ENCODE measurements at regions not wholly inside any gene's neighbourhood (a gene's known extent, or its start where the extent isn't known, plus 50 kb on each side); places are given as distances from the start of the nearest gene placed in this dataset.

DNA sequence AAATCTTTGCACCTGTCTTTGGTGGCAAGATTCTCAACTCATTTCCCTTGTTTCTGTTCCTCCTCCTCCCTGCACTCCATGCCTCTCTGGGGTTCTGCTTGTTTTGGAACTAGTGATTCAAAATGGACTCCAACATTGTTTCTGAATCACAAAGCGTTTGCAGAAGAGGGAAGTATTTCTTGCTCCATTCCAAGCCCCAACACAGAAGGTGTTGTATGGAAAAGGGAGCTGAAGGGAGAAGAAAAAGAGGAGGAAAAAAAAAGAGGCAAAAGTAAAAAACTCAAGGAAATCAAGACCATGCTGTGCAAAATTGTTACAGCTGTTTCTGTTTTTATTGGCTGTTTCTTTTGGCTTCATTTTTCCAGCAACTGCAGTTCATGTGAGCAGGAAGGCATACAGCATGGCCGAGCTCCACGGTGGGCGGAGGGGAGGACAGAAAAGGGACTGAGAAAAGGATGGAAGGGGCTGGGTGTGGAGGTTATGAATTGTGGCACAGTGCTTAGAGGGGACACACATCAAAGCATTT is 66.9 kb upstream of the PRL start:
- Histone ChIP-seq H3K4me3 (ENCODE audit: low read depth, low read length, poor library complexity, severe bottlenecking) (no peak overlapping the region), H3K36me3 (ENCODE audit: insufficient read depth, low read length, poor library complexity, severe bottlenecking) (no peaks in the 10 kb centered on the region), H3K27ac (ENCODE audit: low read depth, low read length, poor library complexity, severe bottlenecking) (no peak overlapping the region), H3K27me3 (replicated peaks; ENCODE audit: insufficient read depth, low read depth, low read length, poor library complexity) (no peaks in the 10 kb centered on the region), H3K4me1 (ENCODE audit: insufficient read depth, low read length, poor library complexity, severe bottlenecking) (no peaks in the 10 kb centered on the region), H3K9me3 (ENCODE audit: low read depth, low read length, poor library complexity, severe bottlenecking) (no peaks in the 10 kb centered on the region)
- intact Hi-C loops (cut with micrococcal nuclease; ENCODE audit: unreplicated experiment): no loop called here
- ChIA-PET POLR2A (ENCODE audit: low non-redundant PET) (no interaction called here), CTCF (no interaction called here)
- BruUV-seq (replicated peaks): no TSS peak
- TF ChIP-seq, protein P1, sequence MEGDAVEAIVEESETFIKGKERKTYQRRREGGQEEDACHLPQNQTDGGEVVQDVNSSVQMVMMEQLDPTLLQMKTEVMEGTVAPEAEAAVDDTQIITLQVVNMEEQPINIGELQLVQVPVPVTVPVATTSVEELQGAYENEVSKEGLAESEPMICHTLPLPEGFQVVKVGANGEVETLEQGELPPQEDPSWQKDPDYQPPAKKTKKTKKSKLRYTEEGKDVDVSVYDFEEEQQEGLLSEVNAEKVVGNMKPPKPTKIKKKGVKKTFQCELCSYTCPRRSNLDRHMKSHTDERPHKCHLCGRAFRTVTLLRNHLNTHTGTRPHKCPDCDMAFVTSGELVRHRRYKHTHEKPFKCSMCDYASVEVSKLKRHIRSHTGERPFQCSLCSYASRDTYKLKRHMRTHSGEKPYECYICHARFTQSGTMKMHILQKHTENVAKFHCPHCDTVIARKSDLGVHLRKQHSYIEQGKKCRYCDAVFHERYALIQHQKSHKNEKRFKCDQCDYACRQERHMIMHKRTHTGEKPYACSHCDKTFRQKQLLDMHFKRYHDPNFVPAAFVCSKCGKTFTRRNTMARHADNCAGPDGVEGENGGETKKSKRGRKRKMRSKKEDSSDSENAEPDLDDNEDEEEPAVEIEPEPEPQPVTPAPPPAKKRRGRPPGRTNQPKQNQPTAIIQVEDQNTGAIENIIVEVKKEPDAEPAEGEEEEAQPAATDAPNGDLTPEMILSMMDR (conservative IDR thresholded peaks at IDR 0.05; ENCODE audit: low read depth, low read length): no peak
- TF ChIP-seq EZH2 (IDR thresholded peaks at IDR 0.05; ENCODE audit: borderline replicate concordance, low read depth, low read length, poor library complexity, severe bottlenecking): no peak
- no peak for DNase-seq (ENCODE audit: low spot score)

DNA sequence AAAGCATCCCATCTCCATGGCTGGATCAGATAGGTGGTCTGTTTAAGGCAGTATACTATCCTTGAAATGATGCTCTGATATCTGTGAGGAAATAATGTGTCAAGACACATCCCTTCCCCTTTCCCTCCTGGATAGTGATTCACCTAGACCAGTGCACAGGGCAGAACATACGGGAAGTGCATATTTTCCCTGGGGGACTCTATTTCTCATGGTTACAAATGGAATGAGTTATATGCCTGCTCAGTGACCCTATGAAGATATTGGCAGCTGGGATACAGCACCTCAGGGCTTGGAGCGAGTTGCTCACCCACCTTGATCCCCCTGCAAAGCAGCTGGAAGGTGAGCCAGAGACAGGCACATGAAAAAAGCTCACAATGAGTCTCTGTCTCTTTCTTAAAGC is 67.5 kb upstream of the PRL start:
- no peaks in the 10 kb centered on the region for H3K36me3 ChIP-seq (ENCODE audit: insufficient read depth, low read length, poor library complexity, severe bottlenecking)
- no peaks in the 10 kb centered on the region for H3K4me1 ChIP-seq (ENCODE audit: insufficient read depth, low read length, poor library complexity, severe bottlenecking)
- intact Hi-C loops (cut with micrococcal nuclease; ENCODE audit: unreplicated experiment): no loop called here
- CTCF ChIA-PET: no interaction called here
- no peak for TF ChIP-seq EZH2 (IDR thresholded peaks at IDR 0.05; ENCODE audit: borderline replicate concordance, low read depth, low read length, poor library complexity, severe bottlenecking)
- TF ChIP-seq, protein P1 (conservative IDR thresholded peaks at IDR 0.05; ENCODE audit: low read depth, low read length): no peak
- POLR2A ChIA-PET (ENCODE audit: low non-redundant PET): no interaction called here
- H3K4me3 ChIP-seq (ENCODE audit: low read depth, low read length, poor library complexity, severe bottlenecking): no peak overlapping the region
- H3K27ac ChIP-seq (ENCODE audit: low read depth, low read length, poor library complexity, severe bottlenecking): no peak overlapping the region
- no peaks in the 10 kb centered on the region for H3K27me3 ChIP-seq (replicated peaks; ENCODE audit: insufficient read depth, low read depth, low read length, poor library complexity)
- no peaks in the 10 kb centered on the region for H3K9me3 ChIP-seq (ENCODE audit: low read depth, low read length, poor library complexity, severe bottlenecking)
- no TSS peak for BruUV-seq (replicated peaks)
- DNase-seq (ENCODE audit: low spot score): no peak

DNA sequence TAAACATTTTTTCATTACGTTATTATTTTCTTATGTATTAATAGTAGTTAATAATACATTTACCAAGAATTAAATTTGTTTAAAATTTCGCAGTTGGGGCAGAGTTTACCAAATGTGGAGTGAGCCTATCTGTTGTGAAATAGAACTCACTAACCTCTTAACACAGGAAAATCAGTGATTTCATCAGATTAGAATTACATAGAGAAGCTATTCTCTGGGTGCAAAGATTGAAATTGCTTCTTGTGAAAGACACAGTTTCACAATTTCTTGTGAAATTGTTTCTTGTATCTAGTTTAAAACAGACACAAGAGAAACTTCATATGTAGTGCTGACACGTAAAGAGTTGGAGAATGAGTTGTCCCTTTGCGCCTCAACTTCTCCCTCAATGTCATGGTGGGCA is 69.4 kb upstream of the PRL start:
- intact Hi-C loops (cut with micrococcal nuclease; ENCODE audit: unreplicated experiment): no loop called here
- TF ChIP-seq, protein P1 (conservative IDR thresholded peaks at IDR 0.05; ENCODE audit: low read depth, low read length): no peak
- no peak for TF ChIP-seq EZH2 (IDR thresholded peaks at IDR 0.05; ENCODE audit: borderline replicate concordance, low read depth, low read length, poor library complexity, severe bottlenecking)
- H3K4me3 ChIP-seq (ENCODE audit: low read depth, low read length, poor library complexity, severe bottlenecking): no peak overlapping the region
- BruUV-seq (replicated peaks): no TSS peak
- CTCF ChIA-PET: no interaction called here
- no peak for DNase-seq (ENCODE audit: low spot score)
- H3K27ac ChIP-seq (ENCODE audit: low read depth, low read length, poor library complexity, severe bottlenecking): no peak overlapping the region
- H3K4me1 ChIP-seq (ENCODE audit: insufficient read depth, low read length, poor library complexity, severe bottlenecking): no peaks in the 10 kb centered on the region
- POLR2A ChIA-PET (ENCODE audit: low non-redundant PET): interaction anchor here (0.5 kb wide), 1 partner anchor 771 kb away, joined by 4 read pairs; no protein-coding TSS in a partner anchor
- H3K36me3 ChIP-seq (ENCODE audit: insufficient read depth, low read length, poor library complexity, severe bottlenecking): no peaks in the 10 kb centered on the region
- H3K9me3 ChIP-seq (ENCODE audit: low read depth, low read length, poor library complexity, severe bottlenecking): no peaks in the 10 kb centered on the region
- no peaks in the 10 kb centered on the region for H3K27me3 ChIP-seq (replicated peaks; ENCODE audit: insufficient read depth, low read depth, low read length, poor library complexity)

Measured in A673 (cell line).